Neural cell (in vitro differentiated cells): ENCODE measurements at regions not wholly inside any gene's neighbourhood (a gene's known extent, or its start where the extent isn't known, plus 50 kb on each side); places are given as distances from the start of the nearest gene placed in this dataset.

Experiments
- H2AFZ ChIP-seq: fragments of 200-600, 300-800 bp; sonication (generic), shearing (Covaris generic); 2 replicates; pipeline ENCODE4 v1.6.0; 2014; ENCODE audit warnings: low read depth, mild to moderate bottlenecking, antibody characterized with exemption, low read length, moderate library complexity
- H3F3A ChIP-seq: fragments of 200-600 bp; shearing (Covaris generic); 2 replicates; pipeline ENCODE4 v1.6.1; 2016; ENCODE audit warnings: mild to moderate bottlenecking, moderate library complexity, mixed read lengths, antibody characterized with exemption, low read length; ENCODE audit not compliant: insufficient read depth, poor library complexity, severe bottlenecking
- H3K27ac ChIP-seq: fragments of 200-600, 300-800 bp; sonication (generic), shearing (Covaris generic); 2 replicates; pipeline ENCODE4 v1.5.1; 2014; ENCODE audit warnings: mild to moderate bottlenecking, low read length, moderate library complexity
- H3K27me3 ChIP-seq: fragments of 300-800, 200-600 bp; sonication (generic), shearing (Covaris generic); 2 replicates; pipeline ENCODE4 v1.6.0; 2014; ENCODE audit warnings: mild to moderate bottlenecking, low read depth, low read length, moderate library complexity; ENCODE audit not compliant: insufficient read depth
- H3K36me3 ChIP-seq: fragments of 300-800, 200-600 bp; sonication (generic), shearing (Covaris generic); 2 replicates; pipeline ENCODE4 v1.5.1; 2014; ENCODE audit warnings: mild to moderate bottlenecking, antibody characterized with exemption, low read length, moderate library complexity; ENCODE audit not compliant: insufficient read depth
- H3K4me2 ChIP-seq: fragments of 300-800, 200-600 bp; sonication (generic), shearing (Covaris generic); 2 replicates; pipeline ENCODE4 v1.6.0; 2014; ENCODE audit warnings: mild to moderate bottlenecking, low read length
- H3K4me3 ChIP-seq: fragments of 300-800, 200-600 bp; sonication (generic), shearing (Covaris generic); 2 replicates; pipeline ENCODE4 v1.5.1; 2014; ENCODE audit warnings: mild to moderate bottlenecking, low read length, moderate library complexity
- H3K79me2 ChIP-seq: fragments of 200-600 bp; shearing (Covaris generic); replicated peaks from 2 replicates; pipeline ENCODE4 v1.6.0; 2014; ENCODE audit warnings: mild to moderate bottlenecking, low read length, moderate library complexity; ENCODE audit not compliant: insufficient read depth
- H3K9ac ChIP-seq: fragments of 300-800, 200-600 bp; sonication (generic), shearing (Covaris generic); 2 replicates; pipeline ENCODE4 v1.6.1; 2016; ENCODE audit warnings: mild to moderate bottlenecking, low read length, mixed read lengths
- H3K9me2 ChIP-seq: fragments of 200-600 bp; shearing (Covaris generic); 2 replicates; pipeline ENCODE4 v1.6.1; 2016; ENCODE audit warnings: mild to moderate bottlenecking, low read length, mixed read lengths; ENCODE audit not compliant: insufficient read depth
- H3K9me3 ChIP-seq: fragments of 200-600, 300-800 bp; sonication (generic), shearing (Covaris generic); 2 replicates; pipeline ENCODE4 v1.6.1; 2016; ENCODE audit warnings: mild to moderate bottlenecking, mixed run types, low read length, moderate library complexity, mixed read lengths
- H4K20me1 ChIP-seq: fragments of 200-600 bp; shearing (Covaris generic); 2 replicates; pipeline ENCODE4 v1.6.1; 2016; ENCODE audit warnings: mild to moderate bottlenecking, mixed run types; ENCODE audit not compliant: insufficient read depth
- CTCF ChIP-seq: fragments of 450-650 bp; IDR thresholded peaks from 2 replicates; pipeline ENCODE4 v1.5.1; 2014; ENCODE audit warnings: antibody characterized with exemption, mild to moderate bottlenecking, moderate library complexity; ENCODE audit not compliant: poor library complexity, severe bottlenecking
- EP300 ChIP-seq: fragments of 450-650 bp; conservative IDR thresholded peaks from 2 replicates; pipeline ENCODE4 v1.6.1; 2014; ENCODE audit warnings: antibody characterized with exemption, mild to moderate bottlenecking, moderate library complexity; ENCODE audit not compliant: poor library complexity, severe bottlenecking
- EZH2 ChIP-seq: fragments of 200-600, 300-800 bp; shearing (Covaris generic), sonication (generic); IDR thresholded peaks from 2 replicates; pipeline ENCODE4 v1.6.1; 2014; ENCODE audit warnings: antibody characterized with exemption, low read length, borderline replicate concordance, mild to moderate bottlenecking; ENCODE audit not compliant: insufficient read depth, poor library complexity, severe bottlenecking
- MXI1 ChIP-seq: fragments of 450-650 bp; conservative IDR thresholded peaks from 2 replicates; pipeline ENCODE4 v1.6.1; 2014; ENCODE audit warnings: antibody characterized with exemption, mild to moderate bottlenecking; ENCODE audit not compliant: poor library complexity, severe bottlenecking
- POLR2AphosphoS5 ChIP-seq: IDR thresholded peaks from 2 replicates; pipeline ENCODE4 v1.6.1; 2012
- RAD21 ChIP-seq: fragments of 450-650 bp; conservative IDR thresholded peaks from 2 replicates; pipeline ENCODE4 v1.6.1; 2014; ENCODE audit warnings: antibody characterized with exemption, mild to moderate bottlenecking, moderate library complexity
- REST ChIP-seq: IDR thresholded peaks from 2 replicates; pipeline ENCODE4 v1.6.1; 2012; ENCODE audit warnings: borderline replicate concordance
- SMC3 ChIP-seq: fragments of 450-650 bp; conservative IDR thresholded peaks from 2 replicates; pipeline ENCODE4 v1.6.1; 2014; ENCODE audit warnings: antibody characterized with exemption, mild to moderate bottlenecking, moderate library complexity; ENCODE audit not compliant: poor library complexity
- TAF1 ChIP-seq: IDR thresholded peaks from 2 replicates; pipeline ENCODE4 v1.6.1; 2012; ENCODE audit warnings: low read depth

GRCh38 chr5:147075187-147075586 is 159.6 kb upstream of the STK32A start (continued):
- TF ChIP-seq REST: no peak

GRCh38 chr5:147080391-147080790 is 154.4 kb upstream of the STK32A start:
- Histone ChIP-seq H3K9me2 (no peaks in the 10 kb centered on the region), H3K36me3 (no peaks in the 10 kb centered on the region), H3K4me3 (no peak overlapping the region), H3K27ac (no peak overlapping the region), H2AFZ (no peak overlapping the region), H3K4me2 (no peak overlapping the region), H4K20me1 (no peaks in the 10 kb centered on the region), H3F3A (no peaks in the 10 kb centered on the region), H3K9ac (no peak overlapping the region), H3K27me3 (no peaks in the 10 kb centered on the region), H3K9me3 (no peaks in the 10 kb centered on the region), H3K79me2 (no peaks in the 10 kb centered on the region)
- no peak for TF ChIP-seq POLR2AphosphoS5
- TF ChIP-seq RAD21: no peak
- no peak for TF ChIP-seq TAF1
- TF ChIP-seq EZH2: no peak
- no peak for TF ChIP-seq REST
- no peak for TF ChIP-seq EP300
- TF ChIP-seq MXI1: no peak
- no peak for TF ChIP-seq SMC3
- TF ChIP-seq CTCF: no peak
